ENCODE measurements at regions not wholly inside any gene's neighbourhood (a gene's known extent, or its start where the extent isn't known, plus 50 kb on each side); places are given as distances from the start of the nearest gene placed in this dataset.

GRCh38 chr1:118736322-118736721 is 251.8 kb downstream of the TBX15 start:
- no peak for DNase-seq
- no peak overlapping the region for H3K27ac ChIP-seq

GRCh38 chr1:118717893-118718292 is 270.2 kb downstream of the TBX15 start:
- Histone ChIP-seq H3K4me1 (no peaks in the 10 kb centered on the region), H3K27ac (no peak overlapping the region), H3K27me3 (no peaks in the 10 kb centered on the region), H3K9me3 (no peaks in the 10 kb centered on the region), H3K36me3 (no peaks in the 10 kb centered on the region), H3K4me3 (no peak overlapping the region)
- TF ChIP-seq CTCF (IDR thresholded peaks at IDR 0.05): no peak
- no peak for TF ChIP-seq POLR2A (IDR thresholded peaks at IDR 0.05)
- DNase-seq: no peak

More at GRCh38 chr1:118736322-118736721, 251.8 kb downstream of the TBX15 start:
- Histone ChIP-seq H3K9me3 (no peaks in the 10 kb centered on the region), H3K36me3 (no peaks in the 10 kb centered on the region), H3K4me1 (no peaks in the 10 kb centered on the region), H3K27me3 (no peaks in the 10 kb centered on the region), H3K4me3 (no peak overlapping the region)
- no peak for TF ChIP-seq CTCF (IDR thresholded peaks at IDR 0.05)
- TF ChIP-seq POLR2A (IDR thresholded peaks at IDR 0.05): no peak

- Histone ChIP-seq H3K27ac (no peak overlapping the region), H3K27me3 (no peaks in the 10 kb centered on the region), H3K9me3 (no peaks in the 10 kb centered on the region), H3K36me3 (no peaks in the 10 kb centered on the region), H3K4me1 (no peaks in the 10 kb centered on the region), H3K4me3 (no peak overlapping the region)
- TF ChIP-seq CTCF (IDR thresholded peaks at IDR 0.05) (no peak), POLR2A (IDR thresholded peaks at IDR 0.05) (no peak)
- DNase-seq: no peak
These were observed 271.4 kb downstream of the TBX15 start for GRCh38 chr1:118716775-118717174.

- Histone ChIP-seq H3K27ac (no peak overlapping the region), H3K4me1 (no peaks in the 10 kb centered on the region), H3K36me3 (no peaks in the 10 kb centered on the region), H3K27me3 (no peaks in the 10 kb centered on the region), H3K4me3 (no peak overlapping the region), H3K9me3 (no peaks in the 10 kb centered on the region)
- no peak for TF ChIP-seq CTCF (IDR thresholded peaks at IDR 0.05)
- no peak for TF ChIP-seq POLR2A (IDR thresholded peaks at IDR 0.05)
- DNase-seq: no peak
These were observed 276.8 kb downstream of the TBX15 start for GRCh38 chr1:118711356-118711755.

- no peaks in the 10 kb centered on the region for H3K36me3 ChIP-seq
- H3K9me3 ChIP-seq: no peaks in the 10 kb centered on the region
- H3K27ac ChIP-seq: no peak overlapping the region
- H3K27me3 ChIP-seq: no peaks in the 10 kb centered on the region
- TF ChIP-seq POLR2A (IDR thresholded peaks at IDR 0.05) (no peak), CTCF (IDR thresholded peaks at IDR 0.05) (no peak)
- no peak for DNase-seq
- no peaks in the 10 kb centered on the region for H3K4me1 ChIP-seq
- H3K4me3 ChIP-seq: no peak overlapping the region
These were observed 289.2 kb downstream of the TBX15 start for GRCh38 chr1:118698911-118699310.

- DNase-seq: no peak
- Histone ChIP-seq H3K4me3 (no peak overlapping the region), H3K36me3 (no peaks in the 10 kb centered on the region), H3K9me3 (no peaks in the 10 kb centered on the region), H3K4me1 (no peaks in the 10 kb centered on the region), H3K27me3 (no peaks in the 10 kb centered on the region), H3K27ac (no peak overlapping the region)
- TF ChIP-seq CTCF (IDR thresholded peaks at IDR 0.05) (no peak), POLR2A (IDR thresholded peaks at IDR 0.05) (no peak)
These were observed 296.0 kb downstream of the TBX15 start for GRCh38 chr1:118692143-118692542.
